IMR-90 (cell line): ENCODE measurements at regions not wholly inside any gene's neighbourhood (a gene's known extent, or its start where the extent isn't known, plus 50 kb on each side); places are given as distances from the start of the nearest gene placed in this dataset.

Experiments used
- ATAC-seq: fragments of 200-7000 bp; cut with Tn5 transposase; 2 replicates; pipeline ENCODE4 v1.9.1; 2020; ENCODE audit warnings: low read depth, mild to moderate bottlenecking, moderate library complexity
- BruUV-seq: library from RNA; stranded (reverse); fragments of 400-500 nt; replicated peaks from 2 replicates; lab custom pipeline; 2021; lab: Mats Ljungman, UMichigan
- CTCF ChIA-PET: fragments of 300-600 bp; formaldehyde crosslinking; extraction: SDS; loops from one replicate; lab custom pipeline; 2021; ENCODE audit warnings: antibody characterized with exemption; lab: Yijun Ruan, JAX
- POLR2A ChIA-PET: fragments of 300-600 bp; sonication (Branson Sonifier 250); formaldehyde crosslinking; loops from one replicate; lab custom pipeline; 2022; ENCODE audit warnings: antibody characterized with exemption; ENCODE audit not compliant: unreplicated experiment; lab: Charles Lee
- DNase-seq: peaks from one replicate; pipeline ENCODE4 v3.0.0; 2013
- H2AFZ ChIP-seq: replicated peaks from 2 replicates; pipeline ENCODE3; 2013; ENCODE audit warnings: low read length, mild to moderate bottlenecking; ENCODE audit not compliant: poor library complexity
- H2AK5ac ChIP-seq: 2 replicates; pipeline ENCODE4 v1.6.1; 2013; ENCODE audit warnings: low read depth, low read length, inconsistent platforms
- H2AK9ac ChIP-seq: replicated peaks from 2 replicates; pipeline ENCODE3; 2013; ENCODE audit warnings: mild to moderate bottlenecking, low read depth, low read length, moderate library complexity; ENCODE audit not compliant: poor library complexity
- H2BK120ac ChIP-seq: 2 replicates; pipeline ENCODE4 v1.6.1; 2013; ENCODE audit warnings: low read depth, low read length, inconsistent platforms
- H2BK15ac ChIP-seq: 3 replicates; pipeline ENCODE4 v1.6.1; 2013; ENCODE audit warnings: low read depth, low read length, inconsistent platforms
- H2BK20ac ChIP-seq: 2 replicates; pipeline ENCODE4 v1.6.1; 2013; ENCODE audit warnings: low read depth, mild to moderate bottlenecking, inconsistent platforms, low read length, moderate library complexity
- H2BK5ac ChIP-seq: 2 replicates; pipeline ENCODE4 v1.6.1; 2013; ENCODE audit warnings: mild to moderate bottlenecking, low read depth, low read length, inconsistent platforms; ENCODE audit not compliant: poor library complexity, severe bottlenecking
- H3K14ac ChIP-seq: replicated peaks from 2 replicates; pipeline ENCODE4 v1.6.1; 2013; ENCODE audit warnings: low read depth, low read length, inconsistent platforms
- H3K18ac ChIP-seq: 2 replicates; pipeline ENCODE4 v1.6.1; 2013; ENCODE audit warnings: low read depth, low read length, control low read depth
- H3K23ac ChIP-seq: 2 replicates; pipeline ENCODE4 v1.6.1; 2013; ENCODE audit warnings: low read depth, low read length, inconsistent platforms
- H3K27ac ChIP-seq: 2 replicates; pipeline ENCODE4 v1.5.1; 2013; ENCODE audit warnings: mild to moderate bottlenecking, control low read depth, low read length; ENCODE audit not compliant: insufficient read depth
- H3K27me3 ChIP-seq: 2 replicates; pipeline ENCODE4 v1.6.1; 2013; ENCODE audit warnings: low read length; ENCODE audit not compliant: control insufficient read depth, insufficient read depth
- H3K36me3 ChIP-seq: 2 replicates; pipeline ENCODE4 v1.6.1; 2013; ENCODE audit warnings: low read length, mixed read lengths; ENCODE audit not compliant: control insufficient read depth, insufficient read depth
- H3K4ac ChIP-seq: 2 replicates; pipeline ENCODE4 v1.6.1; 2013; ENCODE audit warnings: low read depth, low read length, inconsistent platforms
- H3K4me1 ChIP-seq: 2 replicates; pipeline ENCODE4 v1.6.1; 2013; ENCODE audit warnings: low read length, mixed read lengths; ENCODE audit not compliant: control insufficient read depth, insufficient read depth
- H3K4me2 ChIP-seq: 2 replicates; pipeline ENCODE4 v1.6.1; 2013; ENCODE audit warnings: low read depth, mild to moderate bottlenecking, control low read depth, low read length, moderate library complexity
- H3K4me3 ChIP-seq: 2 replicates; pipeline ENCODE4 v1.5.1; 2013; ENCODE audit warnings: low read depth, mild to moderate bottlenecking, control low read depth, low read length, moderate library complexity; ENCODE audit not compliant: insufficient read depth
- H3K56ac ChIP-seq: 2 replicates; pipeline ENCODE4 v1.6.1; 2013; ENCODE audit warnings: low read length, inconsistent platforms; ENCODE audit not compliant: insufficient read depth; ENCODE audit errors: extremely low read depth
- H3K79me1 ChIP-seq, 2 experiments: 2 replicates each; pipeline ENCODE4 v1.6.1; 2013; ENCODE audit warnings: low read length in 2 of 2, inconsistent platforms in 1 of 2, low read depth in 1 of 2
- H3K9ac ChIP-seq: 2 replicates; pipeline ENCODE4 v1.6.1; 2013; ENCODE audit warnings: low read depth, low read length, control low read depth
- H3K9me1 ChIP-seq: 2 replicates; pipeline ENCODE4 v1.6.1; 2013; ENCODE audit warnings: low read length, inconsistent platforms; ENCODE audit not compliant: insufficient read depth
- H3K9me3 ChIP-seq: 2 replicates; pipeline ENCODE4 v1.6.1; 2013; ENCODE audit warnings: low read length; ENCODE audit not compliant: control insufficient read depth, insufficient read depth
- H4K20me1 ChIP-seq: 2 replicates; pipeline ENCODE4 v1.6.1; 2013; ENCODE audit warnings: low read length, inconsistent platforms; ENCODE audit not compliant: insufficient read depth
- H4K5ac ChIP-seq: 2 replicates; pipeline ENCODE4 v1.6.1; 2013; ENCODE audit warnings: mild to moderate bottlenecking, low read depth, low read length, control low read depth
- H4K8ac ChIP-seq, 2 experiments: 2 replicates each; pipeline ENCODE4 v1.6.1; 2013; ENCODE audit warnings: low read depth in 2 of 2, low read length in 2 of 2, control low read depth in 1 of 2, inconsistent platforms in 1 of 2
- H4K91ac ChIP-seq: 2 replicates; pipeline ENCODE4 v1.6.1; 2013; ENCODE audit warnings: low read depth, low read length, inconsistent platforms; ENCODE audit not compliant: insufficient read depth
- CEBPB ChIP-seq: IDR thresholded peaks from 2 replicates; pipeline ENCODE4 v1.6.1; 2012; ENCODE audit warnings: low read depth, low read length, improper control_type of control experiment
- CTCF ChIP-seq: conservative IDR thresholded peaks from 2 replicates; pipeline ENCODE4 v1.5.1; 2012; ENCODE audit warnings: mild to moderate bottlenecking, low read depth, low read length, improper control_type of control experiment
- FOS ChIP-seq: fragments of 150-350 bp; IDR thresholded peaks from 2 replicates; pipeline ENCODE4 v1.6.1; 2016; ENCODE audit warnings: low read depth, low read length
- WGBS, 2 experiments: methylation state at CpG; one replicate each; pipeline versions ENCODE4 v1.1.5 to v1.1.7; 2013; ENCODE audit warnings: missing lambda C conversion rate in 2 of 2; ENCODE audit not compliant: insufficient read length in 1 of 2; ENCODE audit errors: extremely low coverage in 2 of 2; 5-methylcytosine and 5-hydroxymethylcytosine counted together
- dilution Hi-C: fragments of 300-500 bp; cut with HindIII; formaldehyde crosslinking; loops from one replicate; pipeline ENCODE4 v1.14.3; 2018; ENCODE audit warnings: low sequenced_read_pairs; ENCODE audit not compliant: unreplicated experiment
- in situ Hi-C: fragments of 300-500 bp; cut with MboI; formaldehyde crosslinking; loops from 3 replicates; pipeline ENCODE4 v1.14.3; 2019; ENCODE audit warnings: low sequenced_read_pairs, inconsistent platforms, mixed read lengths
- intact Hi-C: fragments of 100-400 bp; cut with micrococcal nuclease; formaldehyde crosslinking; loops from 2 replicates; pipeline ENCODE4 v1.10.0; 2022

- H3K27me3 ChIP-seq = no peaks in the 10 kb centered on the region
- peak overlapping the region; percentile 19; the same call in 1 of the 2 replicates for H3K4me2 ChIP-seq
- ChIA-PET POLR2A (no interaction called here), CTCF (no interaction called here)
- BruUV-seq = no TSS peak
- H2AK5ac ChIP-seq = no peak overlapping the region
- H2BK5ac ChIP-seq = peak overlapping the region; percentile 72
- H3K36me3 ChIP-seq = no peaks in the 10 kb centered on the region
- no peak overlapping the region for H3K9ac ChIP-seq
- H2BK15ac ChIP-seq = 0 out of 3 replicates have a peak overlapping the region, but pooled peaks have one; percentile 7
- no peak overlapping the region for H3K23ac ChIP-seq
- H4K8ac ChIP-seq = 0 out of 4 replicates have a peak overlapping the region, but pooled peaks of 1 of the 2 experiments have one; percentile 15
- WGBS, 2 experiments = no CpG with 5 or more reads among the region's 1 CpG
- no peaks in the 10 kb centered on the region for H3K79me1 ChIP-seq
- no peaks in the 10 kb centered on the region for H4K20me1 ChIP-seq
- intact Hi-C loops = no loop called here
- H3K4ac ChIP-seq = no peak overlapping the region
- H3K9me1 ChIP-seq = peaks cover 3% of the 10 kb centered on the region; the same call in 1 of the 2 replicates
- dilution Hi-C loops = no loop called here
- DNase-seq (peak; percentile 84), ATAC-seq (peak; percentile 86)
- TF ChIP-seq CTCF (no peak), CEBPB (peak; percentile 78), FOS (peak; percentile 51; the same call in 1 of the 2 replicates)
- H2BK120ac ChIP-seq = peak overlapping the region; percentile 95
- no peak overlapping the region for H2AK9ac ChIP-seq
- 0 out of 2 replicates have a peak overlapping the region, but pooled peaks have one; percentile 45 for H4K91ac ChIP-seq
- no peak overlapping the region for H3K4me3 ChIP-seq
- no peak overlapping the region for H2AFZ ChIP-seq
- in situ Hi-C loops = no loop called here
- peaks cover 7% of the 10 kb centered on the region; the same call in 1 of the 2 replicates for H3K4me1 ChIP-seq
- no peak overlapping the region for H3K56ac ChIP-seq
- H2BK20ac ChIP-seq = peak overlapping the region; percentile 79
- H3K18ac ChIP-seq = peak overlapping the region; percentile 57; the same call in 1 of the 2 replicates
- no peaks in the 10 kb centered on the region for H3K9me3 ChIP-seq
- no peak overlapping the region for H4K5ac ChIP-seq
- H3K14ac ChIP-seq = 0 out of 2 replicates have a peak overlapping the region, but pooled peaks have one; percentile 90
- no peak overlapping the region for H3K27ac ChIP-seq
These were observed 73.2 kb downstream of the TTC6 start for GRCh38 chr14:37668646-37669045.
